GM19035 (cell line): ENCODE measurements at regions not wholly inside any gene's neighbourhood (a gene's known extent, or its start where the extent isn't known, plus 50 kb on each side); places are given as distances from the start of the nearest gene placed in this dataset.
"Not testable (repeated sequence)": the region's sequence is repeated elsewhere in the genome, so short reads cannot be mapped to it uniquely, and the experiment has no call there.

Experiments used
- ATAC-seq: cut with Tn5 transposase; IDR thresholded peaks from one replicate; pipeline ENCODE4 v1.9.1; 2021; ENCODE audit not compliant: unreplicated experiment

GRCh38 chr5:62077823-62078550 lies 228.0 kb upstream of the KIF2A start:
- no peak for ATAC-seq

GRCh38 chr5:62082370-62082801 lies 223.6 kb upstream of the KIF2A start:
- ATAC-seq: no peak

GRCh38 chr5:62083247-62083646 lies 222.8 kb upstream of the KIF2A start:
- ATAC-seq: no peak

- ATAC-seq: no peak
Observed at GRCh38 chr5:62083661-62084060, 222.3 kb upstream of the KIF2A start.

- ATAC-seq: no peak
Observed at GRCh38 chr5:62084391-62084790, 221.6 kb upstream of the KIF2A start.

GRCh38 chr5:62090953-62091352 lies 215.1 kb upstream of the KIF2A start:
- no peak for ATAC-seq

- no peak for ATAC-seq
Observed at GRCh38 chr5:62093411-62093810, 212.6 kb upstream of the KIF2A start.

GRCh38 chr5:62093976-62094375 lies 212.0 kb upstream of the KIF2A start:
- ATAC-seq: no peak

- no peak for ATAC-seq
Observed at GRCh38 chr5:62097361-62097760, 208.6 kb upstream of the KIF2A start.

GRCh38 chr5:62100201-62100600 lies 205.8 kb upstream of the KIF2A start:
- no peak for ATAC-seq

GRCh38 chr5:62103863-62104262 lies 202.1 kb upstream of the KIF2A start:
- not testable (repeated sequence) for ATAC-seq

GRCh38 chr5:62111428-62111827 lies 194.6 kb upstream of the KIF2A start:
- ATAC-seq: no peak

- no peak for ATAC-seq
Observed at GRCh38 chr5:62112689-62113228, 193.2 kb upstream of the KIF2A start.

GRCh38 chr5:62115014-62115413 lies 191.0 kb upstream of the KIF2A start:
- no peak for ATAC-seq

- ATAC-seq: no peak
Observed at GRCh38 chr5:62124266-62124665, 181.7 kb upstream of the KIF2A start.

GRCh38 chr5:62126090-62126489 lies 179.9 kb upstream of the KIF2A start:
- no peak for ATAC-seq

- ATAC-seq: no peak
Observed at GRCh38 chr5:62127098-62127736, 178.8 kb upstream of the KIF2A start.

GRCh38 chr5:62130107-62130506 lies 175.9 kb upstream of the KIF2A start:
- no peak for ATAC-seq

GRCh38 chr5:62132276-62132675 lies 173.7 kb upstream of the KIF2A start:
- no peak for ATAC-seq

- no peak for ATAC-seq
Observed at GRCh38 chr5:62133426-62133825, 172.6 kb upstream of the KIF2A start.

- no peak for ATAC-seq
Observed at GRCh38 chr5:62134811-62135210, 171.2 kb upstream of the KIF2A start.

GRCh38 chr5:62137628-62138027 lies 168.4 kb upstream of the KIF2A start:
- ATAC-seq: no peak
